ENCODE measurements at regions not wholly inside any gene's neighbourhood (a gene's known extent, or its start where the extent isn't known, plus 50 kb on each side); places are given as distances from the start of the nearest gene placed in this dataset.

GRCh38 chr13:109900741-109901140 lies 114.4 kb upstream of the IRS2 start:
- TF ChIP-seq CTCF (IDR thresholded peaks at IDR 0.05; ENCODE audit: low read depth, low read length): no peak
- DNase-seq (ENCODE audit: extremely low read depth, low read depth): no peak

- DNase-seq (ENCODE audit: extremely low read depth, low read depth): no peak
- no peak for TF ChIP-seq CTCF (IDR thresholded peaks at IDR 0.05; ENCODE audit: low read depth, low read length)
Measured at GRCh38 chr13:109900320-109900719, 113.9 kb upstream of the IRS2 start.

DNA sequence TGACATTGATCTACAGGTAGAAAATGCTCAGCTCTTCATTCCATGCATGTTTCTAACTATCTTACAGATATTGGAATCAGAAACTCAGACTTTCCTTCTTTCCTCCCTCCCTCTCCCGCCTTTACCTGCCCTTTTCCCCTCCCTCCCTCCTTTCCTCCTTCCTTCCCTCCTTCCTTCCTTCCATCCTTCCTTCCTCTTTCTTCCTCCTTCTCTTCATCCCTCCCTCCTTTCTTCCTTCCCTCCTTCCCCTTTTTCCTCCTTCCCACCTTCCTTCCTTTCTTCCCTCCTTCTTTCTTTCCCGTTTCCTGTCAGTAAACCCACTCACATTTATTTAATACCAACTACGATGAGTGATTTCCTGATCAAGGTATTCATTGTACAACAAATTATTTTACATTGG lies 113.4 kb upstream of the IRS2 start:
- DNase-seq (ENCODE audit: extremely low read depth, low read depth): no peak
- no peak for TF ChIP-seq CTCF (IDR thresholded peaks at IDR 0.05; ENCODE audit: low read depth, low read length)

- no peak for DNase-seq (ENCODE audit: extremely low read depth, low read depth)
- no peak for TF ChIP-seq CTCF (IDR thresholded peaks at IDR 0.05; ENCODE audit: low read depth, low read length)
Measured at GRCh38 chr13:109899316-109899715, 112.9 kb upstream of the IRS2 start.

DNA sequence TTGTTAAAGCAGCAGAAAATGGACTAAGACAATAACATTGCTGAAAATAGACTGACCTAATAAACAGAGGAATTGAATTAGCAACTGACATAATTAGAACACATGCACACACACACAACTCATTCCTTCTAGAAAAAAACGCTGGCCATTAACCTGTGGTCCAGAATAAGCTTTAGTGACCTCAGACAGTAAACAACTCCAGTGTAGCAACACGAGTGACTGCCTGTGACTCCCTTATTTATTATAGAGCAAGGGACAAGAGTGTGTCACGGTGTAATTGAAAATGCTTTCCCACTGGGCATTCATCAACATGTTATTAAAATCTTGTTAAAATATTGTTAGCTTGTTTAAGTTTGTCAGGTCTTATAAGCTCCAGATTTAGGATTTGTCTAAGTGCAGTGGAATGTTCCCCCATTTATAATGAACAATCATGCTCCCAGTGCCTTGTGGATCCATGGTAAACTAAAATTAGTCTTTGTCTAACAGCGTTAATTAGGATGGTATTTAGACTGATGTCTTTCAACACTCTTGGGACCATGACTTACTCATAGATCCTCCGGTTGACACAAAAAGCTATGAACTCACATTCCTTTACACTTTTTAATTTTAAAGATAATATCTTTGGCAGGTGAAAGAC lies 111.7 kb upstream of the IRS2 start:
- DNase-seq (ENCODE audit: extremely low read depth, low read depth): no peak
- no peak for TF ChIP-seq CTCF (IDR thresholded peaks at IDR 0.05; ENCODE audit: low read depth, low read length)

GRCh38 chr13:109892101-109892500 lies 105.7 kb upstream of the IRS2 start:
- DNase-seq (ENCODE audit: extremely low read depth, low read depth): no peak

DNA sequence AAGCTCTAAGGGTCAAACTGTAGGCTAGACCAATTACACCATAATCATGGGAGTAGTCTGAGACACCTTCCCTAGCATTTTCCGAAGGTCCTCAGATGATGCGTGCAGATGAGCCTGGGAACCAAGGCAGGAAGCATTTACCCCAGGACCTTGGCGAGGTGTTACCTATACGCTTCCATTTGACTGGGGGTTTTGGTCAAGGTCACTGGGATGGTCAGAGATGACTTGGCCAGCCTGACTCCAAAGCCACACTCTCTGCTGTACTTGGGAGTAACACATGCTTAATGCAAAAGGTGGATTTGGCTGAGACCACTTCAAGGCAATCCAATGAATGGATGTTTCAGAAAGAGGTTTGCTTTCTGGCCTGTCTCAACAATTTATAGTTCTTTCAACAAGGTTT lies 98.9 kb upstream of the IRS2 start:
- no peak for TF ChIP-seq CTCF (IDR thresholded peaks at IDR 0.05; ENCODE audit: low read depth, low read length)
- DNase-seq (ENCODE audit: extremely low read depth, low read depth): no peak

More at GRCh38 chr13:109892101-109892500, 105.7 kb upstream of the IRS2 start:
- TF ChIP-seq CTCF (IDR thresholded peaks at IDR 0.05; ENCODE audit: low read depth, low read length): no peak
